Esophagus muscularis mucosa (tissue), 3 donors: ENCODE measurements at regions not wholly inside any gene's neighbourhood (a gene's known extent, or its start where the extent isn't known, plus 50 kb on each side); places are given as distances from the start of the nearest gene placed in this dataset.

Source experiments
- POLR2A ChIP-seq: fragments of 450-650 bp; IDR thresholded peaks from one replicate; pipeline ENCODE4 v1.6.1; 2017; ENCODE audit warnings: antibody characterized with exemption, moderate library complexity, mild to moderate bottlenecking, low read depth
- POLR2AphosphoS5 ChIP-seq, 2 donors: sonication (generic); formaldehyde crosslinking; IDR thresholded peaks; one replicate each; pipeline ENCODE4 v1.6.1; 2017; ENCODE audit warnings: antibody characterized with exemption in 2 of 2
- TF ChIP-seq, protein P1 (sequence below), 3 experiments: fragments of 200-600 bp in 2 of 3; fragments of 450-650 bp in 1 of 3; sonication (generic) in 2 of 3; IDR thresholded peaks; one replicate each; pipeline ENCODE4 v1.5.1; 2017 to 2019; ENCODE audit warnings: antibody characterized with exemption in 3 of 3, mild to moderate bottlenecking in 2 of 3, moderate library complexity in 1 of 3

DNA sequence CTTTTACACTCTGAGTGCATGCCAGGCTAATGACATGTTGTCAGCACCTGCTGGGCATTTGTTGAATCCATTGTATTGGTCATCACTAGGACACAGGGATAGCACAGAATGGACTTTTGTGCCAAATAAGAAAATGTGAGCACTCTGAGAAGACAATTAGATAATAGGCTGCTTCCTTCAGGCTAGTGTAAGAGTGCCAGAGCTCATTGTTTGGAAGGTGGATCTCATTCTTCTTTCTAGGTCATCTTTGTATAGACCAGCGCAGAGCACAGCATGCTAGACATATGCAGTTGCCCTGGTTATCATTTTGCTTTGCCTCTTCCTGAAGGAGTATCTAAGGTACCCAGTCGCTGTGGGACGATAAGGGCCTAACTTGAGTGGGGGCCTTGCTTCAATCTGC lies 493.4 kb upstream of the COX7C start:
- TF ChIP-seq, protein P1, sequence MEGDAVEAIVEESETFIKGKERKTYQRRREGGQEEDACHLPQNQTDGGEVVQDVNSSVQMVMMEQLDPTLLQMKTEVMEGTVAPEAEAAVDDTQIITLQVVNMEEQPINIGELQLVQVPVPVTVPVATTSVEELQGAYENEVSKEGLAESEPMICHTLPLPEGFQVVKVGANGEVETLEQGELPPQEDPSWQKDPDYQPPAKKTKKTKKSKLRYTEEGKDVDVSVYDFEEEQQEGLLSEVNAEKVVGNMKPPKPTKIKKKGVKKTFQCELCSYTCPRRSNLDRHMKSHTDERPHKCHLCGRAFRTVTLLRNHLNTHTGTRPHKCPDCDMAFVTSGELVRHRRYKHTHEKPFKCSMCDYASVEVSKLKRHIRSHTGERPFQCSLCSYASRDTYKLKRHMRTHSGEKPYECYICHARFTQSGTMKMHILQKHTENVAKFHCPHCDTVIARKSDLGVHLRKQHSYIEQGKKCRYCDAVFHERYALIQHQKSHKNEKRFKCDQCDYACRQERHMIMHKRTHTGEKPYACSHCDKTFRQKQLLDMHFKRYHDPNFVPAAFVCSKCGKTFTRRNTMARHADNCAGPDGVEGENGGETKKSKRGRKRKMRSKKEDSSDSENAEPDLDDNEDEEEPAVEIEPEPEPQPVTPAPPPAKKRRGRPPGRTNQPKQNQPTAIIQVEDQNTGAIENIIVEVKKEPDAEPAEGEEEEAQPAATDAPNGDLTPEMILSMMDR (IDR thresholded peaks at IDR 0.05): no peak
- TF ChIP-seq POLR2A: no peak
- no peak for TF ChIP-seq POLR2AphosphoS5 (IDR thresholded peaks at IDR 0.05)
